Osteoblast (primary cell): ENCODE measurements at regions not wholly inside any gene's neighbourhood (a gene's known extent, or its start where the extent isn't known, plus 50 kb on each side); places are given as distances from the start of the nearest gene placed in this dataset.
"Not testable (repeated sequence)": the region's sequence is repeated elsewhere in the genome, so short reads cannot be mapped to it uniquely, and the experiment has no call there.

Experiments used
- DNase-seq: peaks from one replicate; pipeline ENCODE4 v3.0.0; 2011; ENCODE audit warnings: low spot score, mixed read lengths; ENCODE audit not compliant: insufficient read length; ENCODE audit errors: missing footprints
- H2AFZ ChIP-seq: 2 replicates; pipeline ENCODE4 v1.6.0; 2011; ENCODE audit warnings: mild to moderate bottlenecking, low read length
- H3K27ac ChIP-seq: 2 replicates; pipeline ENCODE4 v1.5.1; 2011; ENCODE audit warnings: mild to moderate bottlenecking, low read depth, low read length, moderate library complexity
- H3K27me3 ChIP-seq: 2 replicates; pipeline ENCODE4 v1.6.0; 2012; ENCODE audit warnings: mild to moderate bottlenecking, control low read depth, inconsistent platforms, low read length, moderate library complexity; ENCODE audit not compliant: insufficient read depth
- H3K36me3 ChIP-seq: 2 replicates; pipeline ENCODE4 v1.5.1; 2011; ENCODE audit warnings: mild to moderate bottlenecking, low read length, control low read depth, moderate library complexity; ENCODE audit not compliant: insufficient read depth
- H3K4me1 ChIP-seq: 2 replicates; pipeline ENCODE4 v1.5.1; 2011; ENCODE audit warnings: mild to moderate bottlenecking, low read length, control low read depth, moderate library complexity; ENCODE audit not compliant: insufficient read depth
- H3K4me2 ChIP-seq: 2 replicates; pipeline ENCODE4 v1.6.0; 2011; ENCODE audit warnings: mild to moderate bottlenecking, low read length; ENCODE audit not compliant: insufficient read depth
- H3K4me3 ChIP-seq: fragments of 200-600 bp; sonication (generic); 3 replicates; pipeline ENCODE4 v1.5.1; 2012; ENCODE audit warnings: mild to moderate bottlenecking, low read length, inconsistent platforms; ENCODE audit not compliant: insufficient read depth
- H3K79me2 ChIP-seq: 2 replicates; pipeline ENCODE4 v1.6.0; 2012; ENCODE audit warnings: mild to moderate bottlenecking, low read length, control low read depth, inconsistent platforms; ENCODE audit not compliant: insufficient read depth
- H3K9me3 ChIP-seq: 2 replicates; pipeline ENCODE4 v1.5.1; 2011; ENCODE audit warnings: low read depth, low read length, control low read depth
- H4K20me1 ChIP-seq: 2 replicates; pipeline ENCODE4 v1.6.0; 2012; ENCODE audit warnings: mild to moderate bottlenecking, low read length, control low read depth; ENCODE audit not compliant: insufficient read depth
- CTCF ChIP-seq: IDR thresholded peaks from 2 replicates; pipeline ENCODE4 v1.5.1; 2011; ENCODE audit warnings: mild to moderate bottlenecking, low read depth, low read length, moderate library complexity; ENCODE audit errors: extremely low read depth

GRCh38 chr16:87207509-87207908 is 109.7 kb downstream of the C16orf95 start:
- Histone ChIP-seq H3K36me3 (no peaks in the 10 kb centered on the region), H3K27me3 (no peaks in the 10 kb centered on the region), H3K79me2 (no peaks in the 10 kb centered on the region), H4K20me1 (no peaks in the 10 kb centered on the region), H2AFZ (peak overlapping the region; percentile 81), H3K27ac (peak overlapping the region; percentile 98), H3K4me2 (peak overlapping the region; percentile 73), H3K4me1 (peaks cover 65% of the 10 kb centered on the region), H3K4me3 (peak overlapping the region; percentile 51), H3K9me3 (no peaks in the 10 kb centered on the region)
- peak; percentile 82 for DNase-seq
- no peak for TF ChIP-seq CTCF

GRCh38 chr16:87207965-87208364 is 109.2 kb downstream of the C16orf95 start:
- Histone ChIP-seq H3K4me1 (peaks cover 64% of the 10 kb centered on the region), H3K4me3 (peak overlapping the region; percentile 51), H3K27me3 (no peaks in the 10 kb centered on the region), H3K79me2 (no peaks in the 10 kb centered on the region), H3K4me2 (peak overlapping the region; percentile 73), H3K36me3 (no peaks in the 10 kb centered on the region), H4K20me1 (no peaks in the 10 kb centered on the region), H3K9me3 (no peaks in the 10 kb centered on the region), H2AFZ (peak overlapping the region; percentile 81), H3K27ac (peak overlapping the region; percentile 98)
- peak; percentile 23 for DNase-seq
- TF ChIP-seq CTCF: no peak

DNA sequence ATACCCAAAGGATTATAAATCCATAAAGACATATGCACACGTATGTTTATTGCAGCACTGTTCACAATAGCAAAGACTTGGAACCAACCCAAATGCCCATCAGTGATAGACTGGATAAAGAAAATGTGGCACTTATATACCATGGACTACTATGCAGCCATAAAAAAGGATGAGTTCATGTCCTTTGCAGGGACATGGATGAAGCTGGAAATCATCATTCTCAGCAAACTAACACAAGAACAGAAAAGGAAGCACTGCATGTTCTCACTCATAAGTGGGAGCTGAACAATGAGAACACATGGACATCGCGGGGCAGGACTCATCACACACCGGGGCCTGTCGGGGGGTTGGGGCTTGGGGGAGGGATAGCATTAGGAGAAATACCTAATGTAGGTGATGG is 108.2 kb downstream of the C16orf95 start:
- H3K4me1 ChIP-seq: peaks cover 57% of the 10 kb centered on the region
- H3K4me3 ChIP-seq, H3K9me3 ChIP-seq, H4K20me1 ChIP-seq, H3K27me3 ChIP-seq, H3K36me3 ChIP-seq, H3K27ac ChIP-seq, H3K4me2 ChIP-seq, H2AFZ ChIP-seq, H3K79me2 ChIP-seq, DNase-seq: not testable (repeated sequence)

DNA sequence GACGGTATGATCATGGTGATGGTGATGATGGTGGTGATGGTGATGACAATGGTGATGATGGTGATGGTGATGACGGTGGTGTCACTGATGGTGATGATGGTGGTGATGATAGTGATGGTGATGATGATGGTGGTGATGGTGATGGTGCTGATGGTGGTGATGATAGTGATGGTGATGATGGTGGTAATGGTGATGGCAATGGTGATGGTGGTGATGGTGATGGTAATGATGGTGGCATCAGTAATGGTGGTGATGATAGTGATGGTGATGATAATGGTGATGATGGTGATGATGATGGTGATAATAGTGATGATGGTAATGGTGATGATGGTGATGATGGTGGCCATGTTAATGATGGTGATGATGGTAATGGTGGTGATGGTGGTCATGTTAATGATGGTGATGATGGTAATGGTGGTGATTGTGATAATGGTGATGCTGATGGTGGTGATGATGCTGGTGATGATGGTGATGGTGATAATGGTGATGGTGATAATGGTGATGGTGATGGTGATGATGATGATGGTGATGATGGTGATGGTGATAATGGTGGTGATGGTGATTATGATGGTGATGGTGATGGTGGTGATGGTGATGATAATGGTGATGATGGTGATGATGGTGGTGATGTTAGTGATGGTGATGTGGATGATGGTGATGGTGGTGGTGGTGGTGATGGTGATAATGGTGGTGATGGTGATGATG is 107.2 kb downstream of the C16orf95 start:
- Histone ChIP-seq H2AFZ (no peak overlapping the region), H3K79me2 (no peaks in the 10 kb centered on the region), H3K4me3 (no peak overlapping the region), H3K27ac (no peak overlapping the region), H3K36me3 (no peaks in the 10 kb centered on the region), H3K4me2 (no peak overlapping the region), H3K9me3 (no peaks in the 10 kb centered on the region), H3K4me1 (peaks cover 52% of the 10 kb centered on the region), H3K27me3 (no peaks in the 10 kb centered on the region), H4K20me1 (no peaks in the 10 kb centered on the region)
- TF ChIP-seq CTCF: no peak
- no peak for DNase-seq
